Endothelial cell of umbilical vein (primary cell): ENCODE measurements at regions not wholly inside any gene's neighbourhood (a gene's known extent, or its start where the extent isn't known, plus 50 kb on each side); places are given as distances from the start of the nearest gene placed in this dataset.

Experiments
- BruUV-seq: library from RNA; stranded (reverse); fragments of 400-500 nt; replicated peaks from 2 replicates; lab custom pipeline; 2021; lab: Mats Ljungman, UMichigan
- CTCF ChIA-PET: fragments of 300-600, 350-600 bp; sonication (Branson Sonifier 250); formaldehyde crosslinking; loops from one replicate; lab custom pipeline; 2021; ENCODE audit warnings: antibody characterized with exemption, inconsistent platforms; lab: Charles Lee
- POLR2A ChIA-PET: fragments of 300-600, 350-600 bp; sonication (Branson Sonifier 250); formaldehyde crosslinking; loops from one replicate; lab custom pipeline; 2021; ENCODE audit warnings: antibody characterized with exemption, inconsistent platforms; lab: Charles Lee
- DNase-seq: peaks from one replicate; pipeline ENCODE4 v3.0.0-alpha.2; 2011; ENCODE audit warnings: low read depth, low spot score
- FAIRE-seq: peaks from 2 replicates; lab custom pipeline; 2011; peaks lifted over from hg19 to GRCh38; lab: Jason Lieb, UNC
- H2AFZ ChIP-seq: 2 replicates; pipeline ENCODE4 v1.6.0; 2012; ENCODE audit warnings: low read depth, low read length, control low read depth, inconsistent platforms
- H3K27ac ChIP-seq: 2 replicates; pipeline ENCODE4 v1.5.1; 2011; ENCODE audit warnings: low read depth, mild to moderate bottlenecking, control low read depth, low read length, moderate library complexity; ENCODE audit not compliant: insufficient read depth
- H3K27me3 ChIP-seq, 2 experiments: 2 replicates each; pipeline versions ENCODE4 v1.6.0 to v1.6.1; 2011; ENCODE audit warnings: low read length in 2 of 2, mixed read lengths in 1 of 2; ENCODE audit not compliant: control insufficient read depth in 2 of 2, insufficient read depth in 2 of 2
- H3K36me3 ChIP-seq, 2 experiments: 2 replicates in 1 of 2; 3 replicates in 1 of 2; pipeline ENCODE4 v1.5.1; 2011; ENCODE audit warnings: low read length in 2 of 2, mild to moderate bottlenecking in 1 of 2, moderate library complexity in 1 of 2; ENCODE audit not compliant: control insufficient read depth in 2 of 2, insufficient read depth in 2 of 2; ENCODE audit errors: extremely low read depth in 1 of 2
- H3K4me1 ChIP-seq: 3 replicates; pipeline ENCODE4 v1.5.1; 2011; ENCODE audit warnings: mild to moderate bottlenecking, low read length; ENCODE audit not compliant: control insufficient read depth, insufficient read depth; ENCODE audit errors: extremely low read depth
- H3K4me2 ChIP-seq: 2 replicates; pipeline ENCODE4 v1.6.1; 2011; ENCODE audit warnings: low read length, control low read depth, mixed read lengths; ENCODE audit not compliant: insufficient read depth
- H3K4me3 ChIP-seq, 3 experiments: fragments of 200-600 bp in 1 of 3; sonication (generic), shearing (Covaris generic) in 1 of 3; replicated peaks in 1 of 3; 2 replicates each; pipeline ENCODE4 v1.5.1; 2011 to 2016; ENCODE audit warnings: control low read depth in 3 of 3, low read length in 3 of 3, mild to moderate bottlenecking in 2 of 3, inconsistent platforms in 1 of 3, low read depth in 1 of 3, moderate library complexity in 1 of 3; ENCODE audit not compliant: insufficient read depth in 1 of 3
- H3K79me2 ChIP-seq: 2 replicates; pipeline ENCODE4 v1.6.0; 2012; ENCODE audit warnings: low read length, inconsistent platforms; ENCODE audit not compliant: control insufficient read depth, insufficient read depth
- H3K9ac ChIP-seq: replicated peaks from 2 replicates; pipeline ENCODE3; 2011; ENCODE audit warnings: low read length, control low read depth; ENCODE audit not compliant: insufficient read depth; ENCODE audit errors: extremely low read depth
- H3K9me1 ChIP-seq: replicated peaks from 3 replicates; pipeline ENCODE4 v1.6.0; 2011; ENCODE audit warnings: mild to moderate bottlenecking, low read length; ENCODE audit not compliant: control insufficient read depth, insufficient read depth; ENCODE audit errors: extremely low read depth
- H3K9me3 ChIP-seq: replicated peaks from 2 replicates; pipeline ENCODE4 v1.5.1; 2012; ENCODE audit warnings: low read length, inconsistent platforms; ENCODE audit not compliant: control insufficient read depth, insufficient read depth
- H4K20me1 ChIP-seq: replicated peaks from 2 replicates; pipeline ENCODE3; 2011; ENCODE audit warnings: mild to moderate bottlenecking, low read length; ENCODE audit not compliant: control insufficient read depth, insufficient read depth; ENCODE audit errors: extremely low read depth
- CTCF ChIP-seq, 2 donors: IDR thresholded peaks; 1 replicate in 1 of 2; 2 replicates in 1 of 2; pipeline ENCODE4 v1.5.1; 2011; ENCODE audit warnings: low read length in 2 of 2, mild to moderate bottlenecking in 2 of 2, moderate library complexity in 2 of 2, control low read depth in 1 of 2, inconsistent platforms in 1 of 2, low read depth in 1 of 2; ENCODE audit not compliant: insufficient read depth in 1 of 2; ENCODE audit errors: extremely low read depth in 1 of 2
- EZH2 ChIP-seq: IDR thresholded peaks from 2 replicates; pipeline ENCODE4 v1.6.1; 2012; ENCODE audit warnings: borderline replicate concordance, low read depth, mild to moderate bottlenecking, moderate library complexity, low read length, inconsistent platforms; ENCODE audit not compliant: severe bottlenecking
- GATA2 ChIP-seq: IDR thresholded peaks from 2 replicates; pipeline ENCODE4 v1.7.0; 2011; ENCODE audit warnings: low read depth, mild to moderate bottlenecking, moderate library complexity, mixed read lengths, low read length; ENCODE audit not compliant: insufficient read length, insufficient read depth
- JUN ChIP-seq: IDR thresholded peaks from 2 replicates; pipeline ENCODE4 v1.6.1; 2011; ENCODE audit warnings: borderline replicate concordance, low read depth; ENCODE audit not compliant: insufficient read length, insufficient read depth
- MAX ChIP-seq: IDR thresholded peaks from 2 replicates; pipeline ENCODE4 v1.6.1; 2011; ENCODE audit not compliant: insufficient read depth, insufficient read length
- MYC ChIP-seq: IDR thresholded peaks from one replicate; pipeline ENCODE4 v1.6.1; 2011; ENCODE audit warnings: mild to moderate bottlenecking, low read depth, low read length
- POLR2AphosphoS5 ChIP-seq: IDR thresholded peaks from 2 replicates; pipeline ENCODE4 v1.6.1; 2012; ENCODE audit warnings: low read depth, mild to moderate bottlenecking, control low read depth, low read length, moderate library complexity; ENCODE audit not compliant: insufficient read depth
- dilution Hi-C: fragments of 300-500 bp; cut with MboI; formaldehyde crosslinking; loops from one replicate; pipeline ENCODE4 v1.15.0; 2019; ENCODE audit warnings: low sequenced_read_pairs; ENCODE audit not compliant: extremely low pct_ligation_motif_present
- intact Hi-C: fragments of 100-400 bp; cut with micrococcal nuclease; formaldehyde crosslinking; loops from one replicate; pipeline ENCODE4 v1.10.0; 2022

GRCh38 chr21:8991968-8992621 is 1529.3 kb upstream of the TPTE start:
- H3K9me1 ChIP-seq, result no peaks in the 10 kb centered on the region
- H3K9me3 ChIP-seq, result peaks cover 37% of the 10 kb centered on the region
- BruUV-seq, result no TSS peak
- no peaks in the 10 kb centered on the region for H3K4me1 ChIP-seq
- H3K27me3 ChIP-seq, result no peaks in the 10 kb centered on the region
- TF ChIP-seq MYC (no peak), EZH2 (no peak)
- FAIRE-seq, result no peak
- no peak for DNase-seq
- H3K4me3 ChIP-seq, result no peak overlapping the region
- ChIA-PET CTCF (no interaction called here), POLR2A (no interaction called here)
- no peak overlapping the region for H3K9ac ChIP-seq
- no peak overlapping the region for H2AFZ ChIP-seq
- no peaks in the 10 kb centered on the region for H3K79me2 ChIP-seq
- no peaks in the 10 kb centered on the region for H3K36me3 ChIP-seq
- H4K20me1 ChIP-seq, result no peaks in the 10 kb centered on the region
- intact Hi-C loops, result no loop called here
- dilution Hi-C loops, result no loop called here
- H3K27ac ChIP-seq, result no peak overlapping the region
- H3K4me2 ChIP-seq, result no peak overlapping the region

- ChIA-PET CTCF (no interaction called here), POLR2A (no interaction called here)
- H3K9me3 ChIP-seq, result peaks cover 37% of the 10 kb centered on the region
- H3K36me3 ChIP-seq, result no peaks in the 10 kb centered on the region
- no peak for TF ChIP-seq JUN
- no peak for TF ChIP-seq POLR2AphosphoS5
- no peak for TF ChIP-seq GATA2
- no peak for TF ChIP-seq MAX
- TF ChIP-seq CTCF (IDR thresholded peaks at IDR 0.05; ENCODE audit: extremely low read depth in 1 of 2, insufficient read depth in 1 of 2, low read depth in 1 of 2, low read length in 2 of 2), result no peak
- no peak for TF ChIP-seq MYC
- H3K4me3 ChIP-seq, result no peak overlapping the region
- dilution Hi-C loops, result no loop called here
- no peaks in the 10 kb centered on the region for H3K9me1 ChIP-seq
- no TSS peak for BruUV-seq
- FAIRE-seq, result no peak
- H3K4me2 ChIP-seq, result no peak overlapping the region
- H3K27me3 ChIP-seq, result no peaks in the 10 kb centered on the region
- H3K79me2 ChIP-seq, result no peaks in the 10 kb centered on the region
- no peaks in the 10 kb centered on the region for H4K20me1 ChIP-seq
- H3K9ac ChIP-seq, result no peak overlapping the region
- intact Hi-C loops, result no loop called here
- H3K27ac ChIP-seq, result no peak overlapping the region
- no peak overlapping the region for H2AFZ ChIP-seq
- peak; percentile 17 for DNase-seq
- H3K4me1 ChIP-seq, result no peaks in the 10 kb centered on the region
These were observed 1528.6 kb upstream of the TPTE start for GRCh38 chr21:8992731-8993174.
